Fibroblast of lung (primary cell): ENCODE measurements at regions not wholly inside any gene's neighbourhood (a gene's known extent, or its start where the extent isn't known, plus 50 kb on each side); places are given as distances from the start of the nearest gene placed in this dataset.

Source experiments
- EZH2 ChIP-seq: IDR thresholded peaks from 2 replicates; pipeline ENCODE4 v1.5.1; 2012; ENCODE audit warnings: low read length, control low read depth, mild to moderate bottlenecking; ENCODE audit errors: missing control alignments
- TF ChIP-seq, protein P1 (sequence below), 2 donors: IDR thresholded peaks in 1 of 2; conservative IDR thresholded peaks in 1 of 2; 1 replicate in 1 of 2; 2 replicates in 1 of 2; pipeline ENCODE4 v1.5.1; 2011 to 2012; ENCODE audit warnings: low read length in 2 of 2, control low read depth in 1 of 2, inconsistent platforms in 1 of 2, low read depth in 1 of 2, mild to moderate bottlenecking in 1 of 2

GRCh38 chr14:48726080-48726642 lies 860.0 kb downstream of the RPS29 start:
- TF ChIP-seq EZH2: no peak
- TF ChIP-seq, protein P1, sequence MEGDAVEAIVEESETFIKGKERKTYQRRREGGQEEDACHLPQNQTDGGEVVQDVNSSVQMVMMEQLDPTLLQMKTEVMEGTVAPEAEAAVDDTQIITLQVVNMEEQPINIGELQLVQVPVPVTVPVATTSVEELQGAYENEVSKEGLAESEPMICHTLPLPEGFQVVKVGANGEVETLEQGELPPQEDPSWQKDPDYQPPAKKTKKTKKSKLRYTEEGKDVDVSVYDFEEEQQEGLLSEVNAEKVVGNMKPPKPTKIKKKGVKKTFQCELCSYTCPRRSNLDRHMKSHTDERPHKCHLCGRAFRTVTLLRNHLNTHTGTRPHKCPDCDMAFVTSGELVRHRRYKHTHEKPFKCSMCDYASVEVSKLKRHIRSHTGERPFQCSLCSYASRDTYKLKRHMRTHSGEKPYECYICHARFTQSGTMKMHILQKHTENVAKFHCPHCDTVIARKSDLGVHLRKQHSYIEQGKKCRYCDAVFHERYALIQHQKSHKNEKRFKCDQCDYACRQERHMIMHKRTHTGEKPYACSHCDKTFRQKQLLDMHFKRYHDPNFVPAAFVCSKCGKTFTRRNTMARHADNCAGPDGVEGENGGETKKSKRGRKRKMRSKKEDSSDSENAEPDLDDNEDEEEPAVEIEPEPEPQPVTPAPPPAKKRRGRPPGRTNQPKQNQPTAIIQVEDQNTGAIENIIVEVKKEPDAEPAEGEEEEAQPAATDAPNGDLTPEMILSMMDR (conservative IDR thresholded peaks at IDR 0.05 in 1 of 2, IDR thresholded peaks at IDR 0.05 in 1 of 2; ENCODE audit: low read depth in 1 of 2, low read length in 2 of 2): no peak
